Endothelial cell of umbilical vein (primary cell): ENCODE measurements at regions not wholly inside any gene's neighbourhood (a gene's known extent, or its start where the extent isn't known, plus 50 kb on each side); places are given as distances from the start of the nearest gene placed in this dataset.

Experiments
- BruUV-seq: library from RNA; stranded (reverse); fragments of 400-500 nt; replicated peaks from 2 replicates; lab custom pipeline; 2021; lab: Mats Ljungman, UMichigan
- CTCF ChIA-PET: fragments of 300-600, 350-600 bp; sonication (Branson Sonifier 250); formaldehyde crosslinking; loops from one replicate; lab custom pipeline; 2021; ENCODE audit warnings: antibody characterized with exemption, inconsistent platforms; lab: Charles Lee
- POLR2A ChIA-PET: fragments of 300-600, 350-600 bp; sonication (Branson Sonifier 250); formaldehyde crosslinking; loops from one replicate; lab custom pipeline; 2021; ENCODE audit warnings: antibody characterized with exemption, inconsistent platforms; lab: Charles Lee
- DNase-seq: peaks from one replicate; pipeline ENCODE4 v3.0.0-alpha.2; 2011; ENCODE audit warnings: low read depth, low spot score
- FAIRE-seq: peaks from 2 replicates; lab custom pipeline; 2011; peaks lifted over from hg19 to GRCh38; lab: Jason Lieb, UNC
- H2AFZ ChIP-seq: 2 replicates; pipeline ENCODE4 v1.6.0; 2012; ENCODE audit warnings: low read depth, low read length, control low read depth, inconsistent platforms
- H3K27ac ChIP-seq: 2 replicates; pipeline ENCODE4 v1.5.1; 2011; ENCODE audit warnings: low read depth, mild to moderate bottlenecking, control low read depth, low read length, moderate library complexity; ENCODE audit not compliant: insufficient read depth
- H3K27me3 ChIP-seq, 2 experiments: 2 replicates each; pipeline versions ENCODE4 v1.6.0 to v1.6.1; 2011; ENCODE audit warnings: low read length in 2 of 2, mixed read lengths in 1 of 2; ENCODE audit not compliant: control insufficient read depth in 2 of 2, insufficient read depth in 2 of 2
- H3K36me3 ChIP-seq, 2 experiments: 2 replicates in 1 of 2; 3 replicates in 1 of 2; pipeline ENCODE4 v1.5.1; 2011; ENCODE audit warnings: low read length in 2 of 2, mild to moderate bottlenecking in 1 of 2, moderate library complexity in 1 of 2; ENCODE audit not compliant: control insufficient read depth in 2 of 2, insufficient read depth in 2 of 2; ENCODE audit errors: extremely low read depth in 1 of 2
- H3K4me1 ChIP-seq: 3 replicates; pipeline ENCODE4 v1.5.1; 2011; ENCODE audit warnings: mild to moderate bottlenecking, low read length; ENCODE audit not compliant: control insufficient read depth, insufficient read depth; ENCODE audit errors: extremely low read depth
- H3K4me2 ChIP-seq: 2 replicates; pipeline ENCODE4 v1.6.1; 2011; ENCODE audit warnings: low read length, control low read depth, mixed read lengths; ENCODE audit not compliant: insufficient read depth
- H3K4me3 ChIP-seq, 3 experiments: fragments of 200-600 bp in 1 of 3; sonication (generic), shearing (Covaris generic) in 1 of 3; replicated peaks in 1 of 3; 2 replicates each; pipeline ENCODE4 v1.5.1; 2011 to 2016; ENCODE audit warnings: control low read depth in 3 of 3, low read length in 3 of 3, mild to moderate bottlenecking in 2 of 3, inconsistent platforms in 1 of 3, low read depth in 1 of 3, moderate library complexity in 1 of 3; ENCODE audit not compliant: insufficient read depth in 1 of 3
- H3K79me2 ChIP-seq: 2 replicates; pipeline ENCODE4 v1.6.0; 2012; ENCODE audit warnings: low read length, inconsistent platforms; ENCODE audit not compliant: control insufficient read depth, insufficient read depth
- H3K9ac ChIP-seq: replicated peaks from 2 replicates; pipeline ENCODE3; 2011; ENCODE audit warnings: low read length, control low read depth; ENCODE audit not compliant: insufficient read depth; ENCODE audit errors: extremely low read depth
- H3K9me1 ChIP-seq: replicated peaks from 3 replicates; pipeline ENCODE4 v1.6.0; 2011; ENCODE audit warnings: mild to moderate bottlenecking, low read length; ENCODE audit not compliant: control insufficient read depth, insufficient read depth; ENCODE audit errors: extremely low read depth
- H3K9me3 ChIP-seq: replicated peaks from 2 replicates; pipeline ENCODE4 v1.5.1; 2012; ENCODE audit warnings: low read length, inconsistent platforms; ENCODE audit not compliant: control insufficient read depth, insufficient read depth
- H4K20me1 ChIP-seq: replicated peaks from 2 replicates; pipeline ENCODE3; 2011; ENCODE audit warnings: mild to moderate bottlenecking, low read length; ENCODE audit not compliant: control insufficient read depth, insufficient read depth; ENCODE audit errors: extremely low read depth
- CTCF ChIP-seq, 2 donors: IDR thresholded peaks; 1 replicate in 1 of 2; 2 replicates in 1 of 2; pipeline ENCODE4 v1.5.1; 2011; ENCODE audit warnings: low read length in 2 of 2, mild to moderate bottlenecking in 2 of 2, moderate library complexity in 2 of 2, control low read depth in 1 of 2, inconsistent platforms in 1 of 2, low read depth in 1 of 2; ENCODE audit not compliant: insufficient read depth in 1 of 2; ENCODE audit errors: extremely low read depth in 1 of 2
- EZH2 ChIP-seq: IDR thresholded peaks from 2 replicates; pipeline ENCODE4 v1.6.1; 2012; ENCODE audit warnings: borderline replicate concordance, low read depth, mild to moderate bottlenecking, moderate library complexity, low read length, inconsistent platforms; ENCODE audit not compliant: severe bottlenecking
- FOS ChIP-seq: IDR thresholded peaks from 2 replicates; pipeline ENCODE4 v1.6.1; 2011; ENCODE audit warnings: mild to moderate bottlenecking, low read length, moderate library complexity, borderline replicate concordance; ENCODE audit not compliant: insufficient read depth
- GATA2 ChIP-seq: IDR thresholded peaks from 2 replicates; pipeline ENCODE4 v1.7.0; 2011; ENCODE audit warnings: low read depth, mild to moderate bottlenecking, moderate library complexity, mixed read lengths, low read length; ENCODE audit not compliant: insufficient read length, insufficient read depth
- JUN ChIP-seq: IDR thresholded peaks from 2 replicates; pipeline ENCODE4 v1.6.1; 2011; ENCODE audit warnings: borderline replicate concordance, low read depth; ENCODE audit not compliant: insufficient read length, insufficient read depth
- MAX ChIP-seq: IDR thresholded peaks from 2 replicates; pipeline ENCODE4 v1.6.1; 2011; ENCODE audit not compliant: insufficient read depth, insufficient read length
- MYC ChIP-seq: IDR thresholded peaks from one replicate; pipeline ENCODE4 v1.6.1; 2011; ENCODE audit warnings: mild to moderate bottlenecking, low read depth, low read length
- POLR2A ChIP-seq: IDR thresholded peaks from 2 replicates; pipeline ENCODE4 v1.6.1; 2012; ENCODE audit warnings: low read depth, mild to moderate bottlenecking, control low read depth, low read length
- POLR2AphosphoS5 ChIP-seq: IDR thresholded peaks from 2 replicates; pipeline ENCODE4 v1.6.1; 2012; ENCODE audit warnings: low read depth, mild to moderate bottlenecking, control low read depth, low read length, moderate library complexity; ENCODE audit not compliant: insufficient read depth
- dilution Hi-C: fragments of 300-500 bp; cut with MboI; formaldehyde crosslinking; loops from one replicate; pipeline ENCODE4 v1.15.0; 2019; ENCODE audit warnings: low sequenced_read_pairs; ENCODE audit not compliant: extremely low pct_ligation_motif_present
- intact Hi-C: fragments of 100-400 bp; cut with micrococcal nuclease; formaldehyde crosslinking; loops from one replicate; pipeline ENCODE4 v1.10.0; 2022

GRCh38 chr15:70523192-70523591, 240.2 kb downstream of the UACA start:
- dilution Hi-C loops (no loop called here), intact Hi-C loops (no loop called here)
- Histone ChIP-seq H3K36me3 (no peaks in the 10 kb centered on the region), H2AFZ (no peak overlapping the region), H3K9ac (no peak overlapping the region), H3K4me2 (no peak overlapping the region), H3K79me2 (no peaks in the 10 kb centered on the region), H3K4me3 (no peak overlapping the region), H3K27ac (no peak overlapping the region), H4K20me1 (no peaks in the 10 kb centered on the region), H3K27me3 (peaks cover 8 to 9% of the 10 kb centered on the region in 2 experiments), H3K9me1 (no peaks in the 10 kb centered on the region), H3K9me3 (no peaks in the 10 kb centered on the region), H3K4me1 (peaks cover 3% of the 10 kb centered on the region)
- ChIA-PET POLR2A (no interaction called here), CTCF (interaction anchor here (1.0 kb wide), 2 partner anchors 13 to 56 kb away, joined by 3 read pairs; no protein-coding TSS in a partner anchor)
- BruUV-seq: no TSS peak
- DNase-seq: no peak
- TF ChIP-seq GATA2: no peak
- no peak for TF ChIP-seq CTCF (IDR thresholded peaks at IDR 0.05; ENCODE audit: extremely low read depth in 1 of 2, insufficient read depth in 1 of 2, low read depth in 1 of 2, low read length in 2 of 2)
- TF ChIP-seq FOS: no peak
- TF ChIP-seq POLR2A: no peak
- TF ChIP-seq POLR2AphosphoS5: no peak
- no peak for TF ChIP-seq EZH2
- TF ChIP-seq MAX: no peak
- no peak for TF ChIP-seq JUN
- no peak for TF ChIP-seq MYC
- FAIRE-seq: no peak
